Prostate gland (tissue), 2 donors: ENCODE measurements at regions not wholly inside any gene's neighbourhood (a gene's known extent, or its start where the extent isn't known, plus 50 kb on each side); places are given as distances from the start of the nearest gene placed in this dataset.

ENCODE experiments used
- CTCF ChIP-seq, 4 experiments: fragments of 200-600 bp in 2 of 4; fragments of 450-650 bp in 2 of 4; sonication (generic) in 2 of 4; IDR thresholded peaks; 1 replicate in 3 of 4; 2 replicates in 1 of 4; pipeline ENCODE4 v1.5.1; 2016 to 2019; ENCODE audit warnings: antibody characterized with exemption in 4 of 4, mild to moderate bottlenecking in 2 of 4, moderate library complexity in 2 of 4
- POLR2A ChIP-seq: fragments of 450-650 bp; IDR thresholded peaks from one replicate; pipeline ENCODE4 v1.6.1; 2016; ENCODE audit warnings: antibody characterized with exemption, mild to moderate bottlenecking
- POLR2AphosphoS5 ChIP-seq: sonication (generic); formaldehyde crosslinking; IDR thresholded peaks from one replicate; pipeline ENCODE4 v1.6.1; 2017; ENCODE audit warnings: antibody characterized with exemption

DNA sequence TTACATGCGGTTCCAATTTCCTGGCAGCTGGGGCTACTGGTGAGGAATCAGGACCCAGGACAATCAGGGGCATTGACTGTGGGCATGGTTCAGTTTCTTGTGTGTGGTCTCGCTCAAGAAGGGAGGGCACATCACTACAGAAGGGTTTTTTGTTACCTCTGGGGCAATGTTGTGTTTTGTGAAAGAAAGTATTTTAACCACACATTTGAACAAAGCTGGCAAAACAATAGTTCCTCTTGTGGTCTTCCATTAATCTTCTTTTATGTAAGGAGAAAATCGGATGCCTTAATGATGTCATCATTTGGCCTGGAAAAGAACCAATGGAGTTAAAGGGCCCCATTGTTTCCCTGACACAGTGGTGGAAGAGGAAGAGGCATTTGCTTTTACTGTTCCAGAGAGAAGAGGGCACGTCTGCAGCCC lies 197.4 kb downstream of the SH3BP4 start:
- no peak for TF ChIP-seq CTCF (IDR thresholded peaks at IDR 0.05)
- no peak for TF ChIP-seq POLR2A
- no peak for TF ChIP-seq POLR2AphosphoS5
